Left lung (tissue), 4 donors: ENCODE measurements at regions not wholly inside any gene's neighbourhood (a gene's known extent, or its start where the extent isn't known, plus 50 kb on each side); places are given as distances from the start of the nearest gene placed in this dataset.

ENCODE experiments used
- ATAC-seq: fragments of 200-7000 bp; cut with Tn5 transposase; one replicate; pipeline ENCODE4 v1.9.1; 2020; ENCODE audit warnings: moderate library complexity
- DNase-seq, 4 donors: peaks; one replicate each; pipeline ENCODE4 v3.0.0-alpha.2; 2013 to 2020
- H3K27ac ChIP-seq, 2 donors: fragments of 200-600 bp; sonication (generic) in 1 of 2; one replicate each; pipeline versions ENCODE4 v1.5.0 to v1.8.0; 2020 to 2021
- H3K27me3 ChIP-seq, 2 donors: fragments of 200-600 bp; sonication (generic) in 1 of 2; one replicate each; pipeline versions ENCODE4 v1.5.0 to v1.8.0; 2020 to 2021
- H3K36me3 ChIP-seq, 2 donors: fragments of 200-600 bp; sonication (generic) in 1 of 2; one replicate each; pipeline versions ENCODE4 v1.5.0 to v1.8.0; 2020 to 2021
- H3K4me1 ChIP-seq, 2 donors: fragments of 200-600 bp; one replicate each; pipeline ENCODE4 v1.8.0; 2021
- H3K4me3 ChIP-seq, 2 donors: fragments of 200-600 bp; sonication (generic) in 1 of 2; one replicate each; pipeline versions ENCODE4 v1.5.0 to v1.8.0; 2020 to 2021; ENCODE audit warnings: mild to moderate bottlenecking in 1 of 2
- H3K9me3 ChIP-seq, 2 donors: fragments of 200-600 bp; sonication (generic) in 1 of 2; one replicate each; pipeline versions ENCODE4 v1.5.0 to v1.8.0; 2020 to 2021
- intact Hi-C, 2 donors: fragments of 100-400 bp; cut with DNase I; formaldehyde crosslinking; loops; one replicate each; pipeline versions ENCODE4 v1.11.2 to v1.14.2; 2022
- TF ChIP-seq, protein P1 (sequence below), 2 donors: fragments of 200-600 bp; sonication (generic) in 1 of 2; IDR thresholded peaks; one replicate each; pipeline versions ENCODE4 v1.5.0 to v1.8.0; 2021; ENCODE audit warnings: antibody characterized with exemption in 2 of 2
- donor health status: DM: no; HTN: yes; CAD: no.
- donor health status: DM: no; HTN: no; CAD: no.

DNA sequence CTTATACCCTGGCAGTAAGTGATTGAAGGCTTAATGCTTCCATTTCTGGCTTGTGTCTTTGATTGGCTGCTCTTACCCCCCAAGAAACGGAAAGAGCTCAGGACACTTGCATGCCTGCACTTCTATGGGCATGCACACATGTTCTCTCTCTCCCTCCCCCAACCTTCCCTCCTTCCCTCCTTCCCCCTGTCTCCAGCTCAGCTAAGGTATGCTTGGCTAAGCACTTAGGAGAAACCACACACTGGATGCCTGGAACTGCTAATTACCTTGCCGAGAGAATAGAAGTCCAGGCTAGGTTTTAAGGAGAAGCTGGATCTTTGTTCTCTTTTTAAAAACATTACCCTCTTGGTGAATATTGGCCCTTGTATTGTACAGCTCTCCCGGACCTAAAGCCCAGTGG lies 1072.8 kb upstream of the TMEM132C start:
- Histone ChIP-seq H3K27ac (no peak overlapping the region), H3K27me3 (no peaks in the 10 kb centered on the region), H3K4me3 (no peak overlapping the region), H3K36me3 (no peaks in the 10 kb centered on the region), H3K9me3 (peaks cover 0 to 3% of the 10 kb centered on the region in 2 donors), H3K4me1 (no peaks in the 10 kb centered on the region)
- intact Hi-C loops = no loop called here
- DNase-seq (no peak), ATAC-seq (no peak)
- TF ChIP-seq, protein P1, sequence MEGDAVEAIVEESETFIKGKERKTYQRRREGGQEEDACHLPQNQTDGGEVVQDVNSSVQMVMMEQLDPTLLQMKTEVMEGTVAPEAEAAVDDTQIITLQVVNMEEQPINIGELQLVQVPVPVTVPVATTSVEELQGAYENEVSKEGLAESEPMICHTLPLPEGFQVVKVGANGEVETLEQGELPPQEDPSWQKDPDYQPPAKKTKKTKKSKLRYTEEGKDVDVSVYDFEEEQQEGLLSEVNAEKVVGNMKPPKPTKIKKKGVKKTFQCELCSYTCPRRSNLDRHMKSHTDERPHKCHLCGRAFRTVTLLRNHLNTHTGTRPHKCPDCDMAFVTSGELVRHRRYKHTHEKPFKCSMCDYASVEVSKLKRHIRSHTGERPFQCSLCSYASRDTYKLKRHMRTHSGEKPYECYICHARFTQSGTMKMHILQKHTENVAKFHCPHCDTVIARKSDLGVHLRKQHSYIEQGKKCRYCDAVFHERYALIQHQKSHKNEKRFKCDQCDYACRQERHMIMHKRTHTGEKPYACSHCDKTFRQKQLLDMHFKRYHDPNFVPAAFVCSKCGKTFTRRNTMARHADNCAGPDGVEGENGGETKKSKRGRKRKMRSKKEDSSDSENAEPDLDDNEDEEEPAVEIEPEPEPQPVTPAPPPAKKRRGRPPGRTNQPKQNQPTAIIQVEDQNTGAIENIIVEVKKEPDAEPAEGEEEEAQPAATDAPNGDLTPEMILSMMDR (IDR thresholded peaks at IDR 0.05) = no peak

DNA sequence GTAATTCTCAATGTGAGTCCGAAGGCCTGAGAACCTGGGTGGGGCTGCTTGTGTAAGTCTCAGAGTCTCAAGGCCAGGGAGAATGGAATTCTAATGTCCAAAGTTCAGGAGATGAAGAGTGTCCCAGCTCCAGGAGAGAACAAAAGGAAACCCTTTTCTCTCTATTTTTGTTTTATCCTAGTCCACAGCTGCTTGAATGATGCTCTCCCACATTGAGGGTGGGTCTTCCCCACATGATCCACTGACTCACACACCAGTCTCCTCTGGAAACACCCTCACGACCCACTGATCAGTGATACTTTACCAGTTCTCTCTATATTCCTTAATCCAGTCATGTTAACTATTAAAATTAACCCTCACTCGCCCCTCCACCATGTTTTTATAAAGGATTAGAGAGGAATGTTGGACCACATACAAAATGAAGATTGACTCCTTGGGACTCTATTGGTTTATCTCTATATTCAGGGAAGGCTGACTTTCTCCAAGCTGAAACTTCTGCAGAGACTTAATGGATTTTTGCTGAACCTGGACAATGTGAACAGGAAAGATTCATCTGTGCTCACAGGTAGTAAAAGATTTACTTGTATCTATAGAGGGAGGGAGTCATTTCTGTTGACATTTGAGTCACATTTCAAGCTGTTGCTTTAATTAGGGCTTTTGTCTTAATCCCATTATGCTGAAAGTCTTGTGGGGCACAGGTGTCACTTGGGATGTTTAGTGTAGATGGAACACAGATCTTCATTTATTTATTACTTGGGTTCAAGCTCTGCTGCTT lies 1061.0 kb upstream of the TMEM132C start:
- no peak overlapping the region for H3K27ac ChIP-seq
- no peaks in the 10 kb centered on the region for H3K36me3 ChIP-seq
- H3K9me3 ChIP-seq = no peaks in the 10 kb centered on the region
- H3K27me3 ChIP-seq = no peaks in the 10 kb centered on the region
- no peaks in the 10 kb centered on the region for H3K4me1 ChIP-seq
- intact Hi-C loops = no loop called here
- no peak overlapping the region for H3K4me3 ChIP-seq
- TF ChIP-seq, protein P1 (IDR thresholded peaks at IDR 0.05) = no peak
- DNase-seq (no peak), ATAC-seq (no peak)

DNA sequence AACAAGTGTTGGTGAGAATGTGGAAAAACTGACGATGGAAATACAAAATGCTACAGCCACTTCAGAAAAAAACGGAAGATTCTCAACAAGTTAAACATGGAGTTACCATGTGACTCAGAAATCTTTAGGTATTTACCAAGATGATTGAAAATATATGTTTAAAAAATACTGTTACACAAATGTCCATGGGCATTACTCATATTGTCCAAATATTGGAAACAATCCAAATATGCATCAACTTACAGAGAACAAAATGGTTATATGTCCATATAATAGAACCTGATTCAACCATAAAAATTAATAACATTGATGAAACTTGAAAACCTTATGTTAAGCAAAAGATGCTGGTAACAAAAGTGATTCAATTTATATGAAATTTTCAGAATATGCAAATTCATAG lies 1057.7 kb upstream of the TMEM132C start:
- DNase-seq = no peak
- Histone ChIP-seq H3K9me3 (no peaks in the 10 kb centered on the region), H3K4me1 (no peaks in the 10 kb centered on the region), H3K27ac (no peak overlapping the region), H3K36me3 (no peaks in the 10 kb centered on the region), H3K4me3 (no peak overlapping the region), H3K27me3 (no peaks in the 10 kb centered on the region)
- intact Hi-C loops = no loop called here
- ATAC-seq = no peak
- TF ChIP-seq, protein P1 (IDR thresholded peaks at IDR 0.05) = no peak

DNA sequence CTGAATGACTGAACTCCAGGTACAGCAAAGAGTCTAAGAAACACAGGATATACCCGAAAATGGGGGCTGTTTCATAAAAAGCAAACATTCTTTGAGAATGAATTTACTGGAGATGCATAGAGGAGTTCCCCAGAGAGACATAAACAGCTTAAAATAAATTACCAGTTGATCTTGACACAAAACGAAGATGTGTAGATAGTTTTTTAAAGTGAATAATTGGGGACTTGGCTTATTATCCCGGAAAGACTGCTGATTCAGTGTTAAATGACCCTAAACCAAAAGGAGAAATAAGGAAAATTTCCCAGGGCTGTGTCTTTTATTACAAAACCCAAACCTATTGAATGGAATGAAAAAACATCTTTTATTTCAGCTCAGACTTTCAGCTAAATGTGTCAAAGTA lies 1052.8 kb upstream of the TMEM132C start:
- H3K4me1 ChIP-seq = no peaks in the 10 kb centered on the region
- H3K4me3 ChIP-seq = no peak overlapping the region
- no peaks in the 10 kb centered on the region for H3K9me3 ChIP-seq
- TF ChIP-seq, protein P1 (IDR thresholded peaks at IDR 0.05) = no peak
- H3K27ac ChIP-seq = no peak overlapping the region
- no peaks in the 10 kb centered on the region for H3K27me3 ChIP-seq
- DNase-seq = no peak
- ATAC-seq = no peak
- intact Hi-C loops = no loop called here
- no peaks in the 10 kb centered on the region for H3K36me3 ChIP-seq

DNA sequence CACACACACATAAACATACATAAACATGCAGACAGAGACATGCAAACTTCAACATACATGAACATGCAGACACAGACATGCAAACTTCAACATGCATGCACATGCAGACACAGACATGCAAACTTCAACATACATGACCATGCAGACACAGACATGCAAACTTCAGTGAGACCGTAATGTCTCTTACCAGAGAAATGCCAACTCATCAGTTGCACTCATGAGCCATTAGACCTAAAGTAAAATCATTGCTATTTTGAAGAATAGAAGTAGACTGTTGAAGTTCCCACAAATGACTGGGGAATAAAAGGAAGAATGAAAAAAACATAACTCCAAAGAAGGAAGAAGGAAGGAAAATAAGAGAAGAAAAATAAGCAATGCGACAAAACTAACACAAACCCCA lies 1044.0 kb upstream of the TMEM132C start:
- ATAC-seq (no peak), DNase-seq (no peak)
- Histone ChIP-seq H3K9me3 (no peaks in the 10 kb centered on the region), H3K36me3 (no peaks in the 10 kb centered on the region), H3K4me3 (no peak overlapping the region), H3K27ac (no peak overlapping the region), H3K27me3 (no peaks in the 10 kb centered on the region), H3K4me1 (no peaks in the 10 kb centered on the region)
- intact Hi-C loops = no loop called here
- TF ChIP-seq, protein P1 (IDR thresholded peaks at IDR 0.05) = no peak
